ENCODE measurements at regions not wholly inside any gene's neighbourhood (a gene's known extent, or its start where the extent isn't known, plus 50 kb on each side); places are given as distances from the start of the nearest gene placed in this dataset.

GRCh38 chr3:194256040-194256945 lies 94.8 kb downstream of the CPN2 start:
- no peak for TF ChIP-seq CTCF (IDR thresholded peaks at IDR 0.05)
- no peak for TF ChIP-seq POLR2A (IDR thresholded peaks at IDR 0.05)
